GM23248 (cell line): ENCODE measurements at regions not wholly inside any gene's neighbourhood (a gene's known extent, or its start where the extent isn't known, plus 50 kb on each side); places are given as distances from the start of the nearest gene placed in this dataset.
A peak's percentile ranks its signal among the peaks of the same experiment; 100 is the strongest.

ENCODE experiments used
- DNase-seq: peaks from one replicate; pipeline ENCODE4 v3.0.0-alpha.2; 2015
- H2AFZ ChIP-seq: fragments of 200-600 bp; sonication (generic); 2 replicates; pipeline ENCODE4 v1.6.1; 2016; ENCODE audit warnings: antibody characterized with exemption
- H3F3A ChIP-seq: fragments of 200-600 bp; sonication (generic); 2 replicates; pipeline ENCODE4 v1.6.1; 2016; ENCODE audit warnings: mild to moderate bottlenecking, antibody characterized with exemption, mixed run types; ENCODE audit not compliant: insufficient read depth
- H3K27ac ChIP-seq: fragments of 200-600 bp; sonication (generic); 2 replicates; pipeline ENCODE4 v1.5.1; 2016; ENCODE audit warnings: mild to moderate bottlenecking
- H3K27me3 ChIP-seq: fragments of 200-600 bp; sonication (generic); replicated peaks from 2 replicates; pipeline ENCODE4 v1.6.1; 2016; ENCODE audit warnings: mild to moderate bottlenecking; ENCODE audit not compliant: insufficient read depth
- H3K36me3 ChIP-seq: fragments of 200-600 bp; sonication (generic); 2 replicates; pipeline ENCODE4 v1.6.1; 2016; ENCODE audit warnings: low read depth, mild to moderate bottlenecking
- H3K4me1 ChIP-seq: fragments of 200-600 bp; sonication (generic); 2 replicates; pipeline ENCODE4 v1.6.1; 2016; ENCODE audit warnings: mild to moderate bottlenecking; ENCODE audit not compliant: insufficient read depth
- H3K4me2 ChIP-seq: fragments of 200-600 bp; sonication (generic); one replicate; pipeline ENCODE4 v1.6.1; 2016; ENCODE audit warnings: mild to moderate bottlenecking; ENCODE audit not compliant: unreplicated experiment
- H3K4me3 ChIP-seq: fragments of 200-600 bp; sonication (generic); 2 replicates; pipeline ENCODE4 v1.5.1; 2016; ENCODE audit warnings: mild to moderate bottlenecking
- H3K79me2 ChIP-seq: fragments of 200-600 bp; sonication (generic); 2 replicates; pipeline ENCODE4 v1.6.1; 2016; ENCODE audit warnings: mild to moderate bottlenecking; ENCODE audit not compliant: insufficient read depth
- H3K9ac ChIP-seq: fragments of 200-600 bp; sonication (generic); 2 replicates; pipeline ENCODE4 v1.6.1; 2016; ENCODE audit warnings: mild to moderate bottlenecking
- H3K9me2 ChIP-seq: fragments of 200-600 bp; sonication (generic); 2 replicates; pipeline ENCODE4 v1.6.1; 2016; ENCODE audit warnings: mixed run types, mild to moderate bottlenecking, moderate library complexity; ENCODE audit not compliant: insufficient read depth
- H3K9me3 ChIP-seq: fragments of 200-600 bp; sonication (generic); one replicate; pipeline ENCODE4 v1.6.1; 2017; ENCODE audit warnings: low read depth
- H4K20me1 ChIP-seq: fragments of 200-600 bp; sonication (generic); 2 replicates; pipeline ENCODE4 v1.6.0; 2016; ENCODE audit not compliant: insufficient read depth
- EZH2 ChIP-seq: fragments of 200-600 bp; sonication (generic); IDR thresholded peaks from 2 replicates; pipeline ENCODE4 v1.6.1; 2018; ENCODE audit warnings: antibody characterized with exemption, mild to moderate bottlenecking; ENCODE audit not compliant: insufficient read depth, poor library complexity, severe bottlenecking
- EZH2phosphoT487 ChIP-seq: fragments of 200-600 bp; sonication (generic); IDR thresholded peaks from 2 replicates; pipeline ENCODE4 v1.6.1; 2018; ENCODE audit warnings: antibody characterized with exemption, moderate library complexity, mild to moderate bottlenecking, low read depth; ENCODE audit not compliant: insufficient read depth
- WGBS, 2 experiments: methylation state at CpG; one replicate each; pipeline ENCODE4 v1.1.6; 2015 to 2017; ENCODE audit warnings: low lambda C conversion rate in 2 of 2, low coverage in 1 of 2; ENCODE audit errors: missing lambda C conversion rate in 2 of 2; 5-methylcytosine and 5-hydroxymethylcytosine counted together
- in situ Hi-C: fragments of 300-500 bp; cut with MboI; formaldehyde crosslinking; loops from 2 replicates; pipeline ENCODE4 v1.15.0; 2020

- Histone ChIP-seq H3K36me3 (no peaks in the 10 kb centered on the region), H3K9me2 (no peaks in the 10 kb centered on the region)
Measured at GRCh38 chr9:84103651-84104377, 123.2 kb downstream of the RMI1 start.

GRCh38 chr9:84107081-84107480, 126.5 kb downstream of the RMI1 start:
- 0 out of 2 replicates have a peak, but pooled peaks cover 5% of the 10 kb centered on the region for H3F3A ChIP-seq
- H3K79me2 ChIP-seq, result no peaks in the 10 kb centered on the region
- no peak overlapping the region for H3K9ac ChIP-seq
- no peaks in the 10 kb centered on the region; the same call in none of the 2 replicates for H3K27me3 ChIP-seq
- H3K36me3 ChIP-seq, result no peaks in the 10 kb centered on the region
- no peak overlapping the region for H3K4me2 ChIP-seq
- H3K9me2 ChIP-seq, result no peaks in the 10 kb centered on the region
- no peaks in the 10 kb centered on the region for H3K9me3 ChIP-seq
- H4K20me1 ChIP-seq, result no peaks in the 10 kb centered on the region
- no peak overlapping the region for H3K4me3 ChIP-seq
- in situ Hi-C loops, result no loop called here
- 53 to 61% methylated on average over 2 of the region's 2 CpGs for WGBS, 2 experiments
- no peak overlapping the region for H3K27ac ChIP-seq
- TF ChIP-seq EZH2phosphoT487 (no peak), EZH2 (no peak)
- no peak overlapping the region for H2AFZ ChIP-seq
- DNase-seq, result no peak
- H3K4me1 ChIP-seq, result no peaks in the 10 kb centered on the region

More at GRCh38 chr9:84103651-84104377, 123.2 kb downstream of the RMI1 start:
- H3K4me3 ChIP-seq, result no peak overlapping the region
- H3K9me3 ChIP-seq, result no peaks in the 10 kb centered on the region
- H3K27ac ChIP-seq, result no peak overlapping the region
- no peak overlapping the region for H2AFZ ChIP-seq
- 15 to 23% methylated on average over 1 of the region's 1 CpG for WGBS, 2 experiments
- in situ Hi-C loops, result no loop called here
- no peaks in the 10 kb centered on the region for H3K4me1 ChIP-seq
- no peaks in the 10 kb centered on the region for H4K20me1 ChIP-seq
- H3K4me2 ChIP-seq, result no peak overlapping the region
- H3K27me3 ChIP-seq, result peaks cover 6% of the 10 kb centered on the region
- DNase-seq, result no peak
- H3K79me2 ChIP-seq, result no peaks in the 10 kb centered on the region
- TF ChIP-seq EZH2phosphoT487, result no peak
- TF ChIP-seq EZH2, result no peak
- H3F3A ChIP-seq, result no peaks in the 10 kb centered on the region
- no peak overlapping the region for H3K9ac ChIP-seq

- no peak overlapping the region for H2AFZ ChIP-seq
- no peak for TF ChIP-seq EZH2phosphoT487
- TF ChIP-seq EZH2, result no peak
- no peaks in the 10 kb centered on the region for H3K9me3 ChIP-seq
- H3K27ac ChIP-seq, result no peak overlapping the region
- no peaks in the 10 kb centered on the region for H3K9me2 ChIP-seq
- no peaks in the 10 kb centered on the region for H3K4me1 ChIP-seq
- no peak overlapping the region for H3K4me2 ChIP-seq
- no peaks in the 10 kb centered on the region for H3K79me2 ChIP-seq
- no peak overlapping the region for H3K9ac ChIP-seq
- 0 to 4% methylated on average over 1 of the region's 1 CpG for WGBS, 2 experiments
- no peaks in the 10 kb centered on the region for H4K20me1 ChIP-seq
- no peak overlapping the region for H3K4me3 ChIP-seq
- no peaks in the 10 kb centered on the region; the same call in none of the 2 replicates for H3K27me3 ChIP-seq
- in situ Hi-C loops, result no loop called here
- no peaks in the 10 kb centered on the region for H3K36me3 ChIP-seq
- 0 out of 2 replicates have a peak, but pooled peaks cover 5% of the 10 kb centered on the region for H3F3A ChIP-seq
- no peak for DNase-seq
Measured at GRCh38 chr9:84107995-84108394, 127.4 kb downstream of the RMI1 start.

GRCh38 chr9:84111726-84112125, 131.1 kb downstream of the RMI1 start:
- no peak overlapping the region for H3K27ac ChIP-seq
- H3K4me1 ChIP-seq, result no peaks in the 10 kb centered on the region
- WGBS, 2 experiments, result 69 to 80% methylated on average over 3 of the region's 3 CpGs
- H4K20me1 ChIP-seq, result no peaks in the 10 kb centered on the region
- peak; percentile 40 for DNase-seq
- no peaks in the 10 kb centered on the region; the same call in 1 of the 2 replicates for H3K27me3 ChIP-seq
- no peaks in the 10 kb centered on the region for H3K9me3 ChIP-seq
- no peaks in the 10 kb centered on the region for H3K79me2 ChIP-seq
- in situ Hi-C loops, result no loop called here
- H2AFZ ChIP-seq, result no peak overlapping the region
- H3K9ac ChIP-seq, result no peak overlapping the region
- H3K4me3 ChIP-seq, result no peak overlapping the region
- H3K4me2 ChIP-seq, result no peak overlapping the region
- H3K36me3 ChIP-seq, result no peaks in the 10 kb centered on the region
- H3F3A ChIP-seq, result 0 out of 2 replicates have a peak, but pooled peaks cover 5% of the 10 kb centered on the region
- H3K9me2 ChIP-seq, result no peaks in the 10 kb centered on the region
- TF ChIP-seq EZH2 (no peak), EZH2phosphoT487 (no peak)
